SJCRH30 (cell line): ENCODE measurements at regions not wholly inside any gene's neighbourhood (a gene's known extent, or its start where the extent isn't known, plus 50 kb on each side); places are given as distances from the start of the nearest gene placed in this dataset.
"Not testable (repeated sequence)": the region's sequence is repeated elsewhere in the genome, so short reads cannot be mapped to it uniquely, and the experiment has no call there.

Experiments
- DNase-seq, 2 experiments: peaks; one replicate each; pipeline ENCODE4 v3.0.0-alpha.2; 2015 to 2020
- H3K27ac ChIP-seq: fragments of 250-450 bp; sonication (Bioruptor Pico); 2 replicates; pipeline ENCODE4 v1.5.1; 2020; ENCODE audit warnings: mild to moderate bottlenecking, moderate library complexity
- H3K27me3 ChIP-seq: fragments of 250-450 bp; sonication (Bioruptor Pico); 2 replicates; pipeline ENCODE4 v1.5.1; 2020; ENCODE audit warnings: mild to moderate bottlenecking, moderate library complexity
- H3K36me3 ChIP-seq: fragments of 250-450 bp; sonication (Bioruptor Pico); 2 replicates; pipeline ENCODE4 v1.5.1; 2020; ENCODE audit warnings: mild to moderate bottlenecking, moderate library complexity
- H3K4me1 ChIP-seq: fragments of 250-450 bp; sonication (Bioruptor Pico); 2 replicates; pipeline ENCODE4 v1.5.1; 2020; ENCODE audit warnings: mild to moderate bottlenecking, moderate library complexity
- H3K4me3 ChIP-seq: fragments of 250-450 bp; sonication (Bioruptor Pico); 2 replicates; pipeline ENCODE4 v1.5.1; 2020; ENCODE audit warnings: mild to moderate bottlenecking, moderate library complexity
- H3K9me3 ChIP-seq: fragments of 250-450 bp; sonication (Bioruptor Pico); replicated peaks from 2 replicates; pipeline ENCODE4 v1.5.1; 2020; ENCODE audit warnings: mild to moderate bottlenecking, moderate library complexity

DNA sequence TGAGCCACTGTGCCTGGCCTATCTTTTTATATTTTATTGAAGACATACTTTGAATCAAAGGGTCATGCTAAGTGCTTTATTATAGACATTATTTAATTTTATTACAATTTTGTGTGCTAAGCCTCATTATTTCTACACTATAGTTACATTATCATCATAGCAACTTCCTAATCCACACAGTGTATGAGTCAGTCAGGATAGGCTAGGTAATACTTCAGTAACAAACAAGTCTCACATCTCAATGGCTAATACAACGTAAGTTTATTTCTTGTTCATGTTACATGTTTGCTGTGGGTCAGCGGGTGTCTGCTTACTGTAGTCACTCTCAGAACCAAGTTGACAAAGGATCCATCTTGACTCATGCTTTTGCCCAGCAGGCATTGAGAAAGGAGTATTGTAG is 292.6 kb upstream of the TGFBR2 start:
- H3K27ac ChIP-seq = no peak overlapping the region
- H3K27me3 ChIP-seq = no peaks in the 10 kb centered on the region
- H3K36me3 ChIP-seq = no peaks in the 10 kb centered on the region
- no peak for DNase-seq
- H3K9me3 ChIP-seq = no peaks in the 10 kb centered on the region; the same call in 1 of the 2 replicates
- no peak overlapping the region for H3K4me3 ChIP-seq
- no peaks in the 10 kb centered on the region for H3K4me1 ChIP-seq

- Histone ChIP-seq H3K4me1 (no peaks in the 10 kb centered on the region), H3K27me3 (no peaks in the 10 kb centered on the region), H3K9me3 (no peaks in the 10 kb centered on the region; the same call in 1 of the 2 replicates), H3K27ac (no peak overlapping the region), H3K4me3 (no peak overlapping the region), H3K36me3 (no peaks in the 10 kb centered on the region)
- no peak for DNase-seq
Observed at GRCh38 chr3:30314757-30315325, 291.6 kb upstream of the TGFBR2 start.

DNA sequence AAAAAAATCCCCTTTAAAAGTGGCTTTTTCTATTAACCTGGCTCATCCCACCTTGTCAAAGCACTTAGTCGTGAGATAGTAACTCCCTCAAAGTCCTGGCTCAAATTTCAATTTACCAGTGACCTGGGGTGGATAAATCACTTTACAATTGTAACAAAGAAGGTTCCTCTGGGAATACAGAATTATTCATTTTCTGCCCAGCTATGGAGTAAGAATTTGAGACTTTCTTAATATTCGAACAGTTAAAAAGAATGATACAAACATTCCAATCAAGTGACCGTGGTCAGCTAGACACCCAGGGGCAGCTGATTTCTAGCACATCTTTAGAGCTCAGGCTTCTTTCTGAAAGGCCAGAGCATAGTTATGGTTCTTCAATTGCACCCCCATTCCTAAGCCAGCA is 291.0 kb upstream of the TGFBR2 start:
- no peak for DNase-seq
- Histone ChIP-seq H3K4me1 (no peaks in the 10 kb centered on the region), H3K9me3 (no peaks in the 10 kb centered on the region; the same call in 1 of the 2 replicates), H3K36me3 (no peaks in the 10 kb centered on the region), H3K27ac (no peak overlapping the region), H3K27me3 (no peaks in the 10 kb centered on the region), H3K4me3 (no peak overlapping the region)

- H3K27ac ChIP-seq = no peak overlapping the region
- no peaks in the 10 kb centered on the region for H3K27me3 ChIP-seq
- H3K9me3 ChIP-seq = no peaks in the 10 kb centered on the region; the same call in 1 of the 2 replicates
- no peak overlapping the region for H3K4me3 ChIP-seq
- H3K36me3 ChIP-seq = no peaks in the 10 kb centered on the region
- no peak for DNase-seq
- H3K4me1 ChIP-seq = no peaks in the 10 kb centered on the region
Observed at GRCh38 chr3:30317561-30317960, 288.8 kb upstream of the TGFBR2 start.

DNA sequence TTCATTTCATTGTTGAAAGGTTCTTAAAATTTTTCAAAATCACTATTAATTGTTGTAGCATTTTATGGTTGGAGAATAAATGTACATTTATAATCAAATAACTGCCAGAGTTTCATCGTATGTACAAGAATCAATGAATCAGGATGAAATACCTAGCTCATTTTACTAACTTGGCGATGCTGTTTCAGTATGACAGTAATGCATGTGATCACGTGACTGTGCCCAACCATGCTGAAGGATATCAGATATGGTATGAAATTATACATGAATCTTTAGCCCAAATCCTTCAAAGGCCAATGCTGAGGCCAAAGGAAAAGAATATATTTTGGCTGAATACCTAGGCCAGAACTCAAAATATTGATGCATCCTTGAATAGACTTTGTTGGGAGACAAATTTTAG is 288.3 kb upstream of the TGFBR2 start:
- no peaks in the 10 kb centered on the region for H3K27me3 ChIP-seq

GRCh38 chr3:30319713-30320112 is 286.7 kb upstream of the TGFBR2 start:
- peak; percentile 11 to 42 for DNase-seq
- H3K36me3 ChIP-seq = no peaks in the 10 kb centered on the region
- H3K4me1 ChIP-seq = no peaks in the 10 kb centered on the region
- H3K27ac ChIP-seq = no peak overlapping the region
- H3K27me3 ChIP-seq = no peaks in the 10 kb centered on the region
- H3K4me3 ChIP-seq = no peak overlapping the region
- H3K9me3 ChIP-seq = no peaks in the 10 kb centered on the region; the same call in 1 of the 2 replicates

More for the DNA sequence above, 288.3 kb upstream of the TGFBR2 start:
- DNase-seq = no peak
- H3K36me3 ChIP-seq = no peaks in the 10 kb centered on the region
- H3K9me3 ChIP-seq = no peaks in the 10 kb centered on the region; the same call in 1 of the 2 replicates
- H3K4me3 ChIP-seq = no peak overlapping the region
- no peak overlapping the region for H3K27ac ChIP-seq
- H3K4me1 ChIP-seq = no peaks in the 10 kb centered on the region

- H3K27me3 ChIP-seq = no peaks in the 10 kb centered on the region
- no peaks in the 10 kb centered on the region; the same call in 1 of the 2 replicates for H3K9me3 ChIP-seq
- DNase-seq = no peak
- no peaks in the 10 kb centered on the region for H3K4me1 ChIP-seq
- H3K4me3 ChIP-seq = no peak overlapping the region
- H3K27ac ChIP-seq = no peak overlapping the region
- H3K36me3 ChIP-seq = no peaks in the 10 kb centered on the region
Observed at GRCh38 chr3:30320392-30320791, 286.0 kb upstream of the TGFBR2 start.

GRCh38 chr3:30321065-30321464 is 285.3 kb upstream of the TGFBR2 start:
- H3K27ac ChIP-seq = no peak overlapping the region
- H3K27me3 ChIP-seq = no peaks in the 10 kb centered on the region
- H3K4me3 ChIP-seq = no peak overlapping the region
- H3K9me3 ChIP-seq = no peaks in the 10 kb centered on the region; the same call in 1 of the 2 replicates
- H3K4me1 ChIP-seq = no peaks in the 10 kb centered on the region
- no peaks in the 10 kb centered on the region for H3K36me3 ChIP-seq
- DNase-seq = no peak

DNA sequence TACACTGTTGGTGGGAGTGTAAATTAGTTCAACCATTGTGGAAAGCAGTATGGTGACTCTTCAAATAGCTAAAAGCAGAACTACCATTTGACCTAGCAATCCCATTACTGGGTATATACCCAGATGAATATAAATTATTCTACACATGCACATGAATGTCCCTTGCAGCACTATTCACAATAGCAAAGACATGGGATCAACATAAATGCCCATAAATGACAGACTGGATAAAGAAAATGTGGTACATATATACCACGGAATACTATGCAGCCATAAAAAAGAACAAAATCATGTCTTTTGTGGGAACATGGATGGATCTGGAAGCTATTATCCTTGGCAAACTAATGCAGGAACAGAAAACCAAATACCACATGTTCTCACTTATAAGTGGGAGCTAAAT is 282.8 kb upstream of the TGFBR2 start:
- not testable (repeated sequence) for H3K36me3 ChIP-seq, H3K27ac ChIP-seq, H3K9me3 ChIP-seq, H3K27me3 ChIP-seq, DNase-seq, H3K4me1 ChIP-seq, H3K4me3 ChIP-seq

DNA sequence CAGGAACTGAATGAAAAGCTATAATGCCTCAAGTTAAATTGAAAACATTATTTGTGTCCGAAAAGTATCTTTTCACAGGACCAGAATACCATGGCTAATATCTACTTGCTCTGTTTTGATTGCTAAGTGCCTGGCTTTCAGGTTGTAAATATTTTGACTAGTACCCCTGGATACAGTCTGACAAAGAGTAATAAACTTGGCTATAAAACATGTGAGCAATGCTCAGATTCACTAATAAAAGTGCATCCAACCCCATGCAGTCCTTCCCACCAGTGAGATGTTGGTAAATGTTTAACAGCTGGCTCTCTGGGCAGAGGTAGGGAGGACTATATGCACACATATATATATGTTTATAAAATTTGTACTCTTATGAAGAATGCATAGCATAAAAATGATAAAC is 281.8 kb upstream of the TGFBR2 start:
- no peak for DNase-seq
- Histone ChIP-seq H3K9me3 (no peaks in the 10 kb centered on the region), H3K4me3 (no peak overlapping the region), H3K27ac (no peak overlapping the region), H3K27me3 (no peaks in the 10 kb centered on the region), H3K4me1 (no peaks in the 10 kb centered on the region), H3K36me3 (no peaks in the 10 kb centered on the region)

- H3K9me3 ChIP-seq, H3K4me3 ChIP-seq, H3K36me3 ChIP-seq, H3K27me3 ChIP-seq, H3K27ac ChIP-seq, DNase-seq, H3K4me1 ChIP-seq: not testable (repeated sequence)
Observed at GRCh38 chr3:30327976-30328375, 278.4 kb upstream of the TGFBR2 start.

GRCh38 chr3:30328935-30329334 is 277.5 kb upstream of the TGFBR2 start:
- H3K27me3 ChIP-seq, H3K4me1 ChIP-seq, H3K4me3 ChIP-seq, H3K9me3 ChIP-seq, H3K36me3 ChIP-seq, H3K27ac ChIP-seq, DNase-seq: not testable (repeated sequence)

DNA sequence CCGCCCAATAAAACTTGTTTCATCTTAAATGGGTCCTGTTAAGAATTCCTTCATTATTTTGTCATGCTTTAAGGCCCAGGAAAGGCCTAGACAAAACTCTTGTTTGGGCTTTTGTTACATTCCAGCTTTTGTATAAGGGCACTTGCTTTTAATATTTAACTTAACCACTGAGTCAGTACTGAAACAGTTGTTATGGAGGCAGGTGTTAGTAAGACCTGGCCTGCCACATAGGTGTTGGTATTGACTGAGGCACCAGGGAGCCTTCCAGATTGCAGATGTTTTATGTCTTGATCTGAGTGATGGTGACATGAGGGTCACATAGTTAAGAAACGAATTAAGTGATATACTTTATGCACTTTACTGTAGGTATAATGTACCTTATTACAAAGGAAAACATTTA is 274.9 kb upstream of the TGFBR2 start:
- no peaks in the 10 kb centered on the region for H3K27me3 ChIP-seq
- H3K9me3 ChIP-seq = no peaks in the 10 kb centered on the region
- DNase-seq = no peak
- H3K36me3 ChIP-seq = no peaks in the 10 kb centered on the region
- no peaks in the 10 kb centered on the region for H3K4me1 ChIP-seq
- H3K27ac ChIP-seq = no peak overlapping the region
- no peak overlapping the region for H3K4me3 ChIP-seq

DNA sequence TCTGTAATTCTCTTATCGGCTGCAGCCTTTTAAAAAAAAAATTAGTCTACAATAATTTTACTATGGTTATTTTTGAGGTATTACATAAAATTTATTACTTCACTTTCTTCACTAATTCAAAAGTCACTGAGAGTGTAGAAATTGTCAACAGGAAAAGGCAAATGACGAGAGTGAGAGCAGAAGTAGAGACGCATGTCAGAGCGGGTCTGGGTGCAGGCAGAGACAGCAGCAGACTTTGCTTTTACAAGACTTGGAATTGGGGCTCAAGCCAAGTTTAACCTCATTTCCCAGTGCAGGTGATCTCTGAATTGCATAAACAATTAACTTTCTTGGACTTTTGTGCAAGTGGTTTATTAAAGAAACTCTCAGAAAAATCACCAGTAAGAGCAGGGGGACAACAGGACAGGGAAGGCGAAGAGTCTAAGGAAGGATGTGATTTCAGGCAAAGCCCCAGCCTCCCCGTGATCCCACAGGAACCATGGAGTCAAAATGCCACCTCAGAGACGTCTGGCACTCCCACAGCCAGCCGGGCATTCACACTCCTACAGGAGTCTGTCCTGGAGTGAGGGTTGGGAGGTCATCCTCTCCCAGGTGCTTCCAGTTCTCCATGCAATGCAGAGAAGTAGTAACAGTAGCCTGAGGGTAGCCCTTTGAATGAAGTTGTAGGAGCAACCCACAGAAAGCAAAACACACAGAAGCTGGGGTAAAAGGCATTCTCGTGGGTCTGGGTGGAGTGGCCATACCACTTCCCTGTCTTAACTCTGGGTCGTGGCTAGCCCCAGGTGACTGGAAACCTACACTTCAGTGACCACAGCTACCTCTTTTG is 274.0 kb upstream of the TGFBR2 start:
- Histone ChIP-seq H3K36me3 (no peaks in the 10 kb centered on the region), H3K4me3 (no peak overlapping the region), H3K27ac (no peak overlapping the region), H3K9me3 (no peaks in the 10 kb centered on the region), H3K27me3 (no peaks in the 10 kb centered on the region), H3K4me1 (no peaks in the 10 kb centered on the region)
- DNase-seq = no peak

DNA sequence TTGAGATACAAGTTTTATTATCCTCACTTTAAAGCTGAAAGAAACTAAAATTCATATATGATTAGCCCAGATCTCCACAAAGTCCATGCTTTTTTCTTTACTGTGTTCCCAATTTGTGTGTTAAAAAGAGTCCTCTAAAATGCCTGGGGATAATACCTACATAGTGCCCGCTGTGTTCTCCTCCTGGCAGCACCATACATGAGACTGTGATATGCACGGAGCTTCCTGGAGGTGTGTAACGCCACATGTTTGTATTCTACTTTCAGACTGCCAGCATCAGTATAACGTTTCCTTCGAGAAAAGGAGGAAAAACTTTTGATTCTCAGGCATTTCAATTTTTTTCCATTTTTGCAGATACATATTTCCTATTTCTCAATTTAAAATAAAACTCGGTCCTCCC is 273.3 kb upstream of the TGFBR2 start:
- no peak for DNase-seq
- H3K36me3 ChIP-seq = no peaks in the 10 kb centered on the region
- H3K27me3 ChIP-seq = no peaks in the 10 kb centered on the region
- H3K9me3 ChIP-seq = no peaks in the 10 kb centered on the region
- H3K4me1 ChIP-seq = no peaks in the 10 kb centered on the region
- H3K4me3 ChIP-seq = no peak overlapping the region
- no peak overlapping the region for H3K27ac ChIP-seq

GRCh38 chr3:30333903-30334302 is 272.5 kb upstream of the TGFBR2 start:
- H3K4me3 ChIP-seq = no peak overlapping the region
- no peaks in the 10 kb centered on the region for H3K9me3 ChIP-seq
- no peak overlapping the region for H3K27ac ChIP-seq
- H3K4me1 ChIP-seq = no peaks in the 10 kb centered on the region
- no peaks in the 10 kb centered on the region for H3K27me3 ChIP-seq
- no peaks in the 10 kb centered on the region for H3K36me3 ChIP-seq
- DNase-seq = no peak
